ENCODE measurements at regions not wholly inside any gene's neighbourhood (a gene's known extent, or its start where the extent isn't known, plus 50 kb on each side); places are given as distances from the start of the nearest gene placed in this dataset.

DNA sequence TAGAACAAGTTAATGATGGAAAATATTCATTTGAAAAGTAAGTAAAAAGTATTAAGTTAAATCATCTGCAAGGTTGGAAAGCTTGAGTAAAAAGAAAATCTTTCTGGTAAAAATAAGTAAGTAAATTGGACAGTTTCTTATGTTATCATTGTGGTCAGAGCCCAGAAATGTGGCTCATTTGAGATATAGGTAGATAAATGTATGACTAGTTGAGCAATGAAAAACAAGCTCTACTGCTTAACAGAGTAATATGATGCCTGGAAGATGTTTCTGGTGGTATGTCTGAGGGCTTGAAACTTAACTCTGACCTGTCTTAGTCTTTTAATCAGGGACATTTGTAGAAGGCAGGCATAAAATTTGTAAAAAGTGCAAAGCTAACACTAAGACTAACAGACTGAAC lies 444.0 kb downstream of the MFSD1 start:
- no peak overlapping the region for H2AFZ ChIP-seq

DNA sequence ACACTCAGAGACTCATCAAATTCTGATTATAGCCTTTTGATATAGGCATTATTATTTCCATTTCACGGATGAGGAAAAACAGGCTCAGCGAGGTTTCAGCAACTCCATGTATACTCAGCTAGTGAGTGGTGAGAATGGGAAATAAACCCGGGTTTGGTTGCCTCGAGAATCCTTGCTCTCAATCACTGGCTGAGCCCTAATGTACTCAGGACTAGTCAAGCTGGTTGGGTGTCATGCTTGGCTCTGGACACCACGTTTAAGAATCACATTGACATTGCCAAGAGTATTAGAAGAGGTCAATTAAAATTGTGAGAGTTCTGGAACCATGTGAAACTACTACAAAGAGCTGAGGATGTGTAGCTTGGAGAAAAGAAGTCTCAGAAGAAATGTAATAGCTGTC lies 444.5 kb downstream of the MFSD1 start:
- H3K36me3 ChIP-seq (ENCODE audit: control insufficient read depth, insufficient read depth, low read length): no peaks in the 10 kb centered on the region

More for the DNA sequence above, 444.0 kb downstream of the MFSD1 start:
- no peaks in the 10 kb centered on the region for H3K9me3 ChIP-seq (ENCODE audit: control insufficient read depth, low read length)
- H3K9ac ChIP-seq: no peak overlapping the region
- H3K27me3 ChIP-seq (ENCODE audit: control insufficient read depth, insufficient read depth, low read length): no peaks in the 10 kb centered on the region
- H3K79me2 ChIP-seq: no peaks in the 10 kb centered on the region
- TF ChIP-seq, protein P1, sequence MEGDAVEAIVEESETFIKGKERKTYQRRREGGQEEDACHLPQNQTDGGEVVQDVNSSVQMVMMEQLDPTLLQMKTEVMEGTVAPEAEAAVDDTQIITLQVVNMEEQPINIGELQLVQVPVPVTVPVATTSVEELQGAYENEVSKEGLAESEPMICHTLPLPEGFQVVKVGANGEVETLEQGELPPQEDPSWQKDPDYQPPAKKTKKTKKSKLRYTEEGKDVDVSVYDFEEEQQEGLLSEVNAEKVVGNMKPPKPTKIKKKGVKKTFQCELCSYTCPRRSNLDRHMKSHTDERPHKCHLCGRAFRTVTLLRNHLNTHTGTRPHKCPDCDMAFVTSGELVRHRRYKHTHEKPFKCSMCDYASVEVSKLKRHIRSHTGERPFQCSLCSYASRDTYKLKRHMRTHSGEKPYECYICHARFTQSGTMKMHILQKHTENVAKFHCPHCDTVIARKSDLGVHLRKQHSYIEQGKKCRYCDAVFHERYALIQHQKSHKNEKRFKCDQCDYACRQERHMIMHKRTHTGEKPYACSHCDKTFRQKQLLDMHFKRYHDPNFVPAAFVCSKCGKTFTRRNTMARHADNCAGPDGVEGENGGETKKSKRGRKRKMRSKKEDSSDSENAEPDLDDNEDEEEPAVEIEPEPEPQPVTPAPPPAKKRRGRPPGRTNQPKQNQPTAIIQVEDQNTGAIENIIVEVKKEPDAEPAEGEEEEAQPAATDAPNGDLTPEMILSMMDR (IDR thresholded peaks at IDR 0.05): no peak
- no peak overlapping the region for H3K4me3 ChIP-seq (ENCODE audit: low read depth, low read length)
- no peaks in the 10 kb centered on the region for H3K36me3 ChIP-seq (ENCODE audit: control insufficient read depth, insufficient read depth, low read length)
- H3K4me1 ChIP-seq: no peaks in the 10 kb centered on the region
- no peak overlapping the region for H3K4me2 ChIP-seq (ENCODE audit: low read length)
- H3K27ac ChIP-seq: no peak overlapping the region

DNA sequence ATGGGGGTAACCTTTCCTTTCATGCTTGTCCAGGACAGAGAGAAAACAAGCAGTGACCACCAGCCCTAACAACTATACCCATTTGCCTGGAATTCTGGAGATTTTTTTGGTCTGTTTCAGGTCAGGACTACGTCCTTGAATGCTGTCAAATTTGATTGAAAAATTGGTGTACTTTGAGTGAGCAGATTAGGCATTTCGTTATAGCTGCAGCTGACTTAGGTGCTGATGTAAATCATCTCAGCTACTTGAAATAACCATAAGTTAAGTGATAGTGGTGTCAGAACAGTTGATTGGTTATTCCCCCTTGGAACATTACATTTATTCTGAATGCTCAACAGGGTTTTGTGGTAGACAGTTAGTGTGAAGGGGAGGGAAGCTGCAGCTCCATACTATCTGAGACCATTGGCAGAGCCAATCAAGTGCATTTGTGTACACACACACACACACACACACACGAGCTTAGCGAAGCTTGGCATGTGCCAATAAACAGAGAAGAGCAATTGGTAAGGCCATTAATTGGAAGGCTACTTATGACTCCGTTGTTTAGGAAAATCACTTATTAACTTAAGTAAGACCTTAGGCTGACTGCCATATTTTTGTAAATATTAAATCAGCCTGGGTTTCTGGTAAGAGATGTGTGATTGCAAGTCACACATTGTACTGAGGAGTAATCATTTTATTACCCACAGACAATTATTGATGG lies 447.8 kb downstream of the MFSD1 start:
- Histone ChIP-seq H3K9me3 (ENCODE audit: control insufficient read depth, low read length) (no peaks in the 10 kb centered on the region), H3K4me3 (ENCODE audit: low read depth, low read length) (no peak overlapping the region), H3K27me3 (ENCODE audit: control insufficient read depth, insufficient read depth, low read length) (no peaks in the 10 kb centered on the region), H3K4me1 (no peaks in the 10 kb centered on the region), H2AFZ (no peak overlapping the region), H3K36me3 (ENCODE audit: control insufficient read depth, insufficient read depth, low read length) (no peaks in the 10 kb centered on the region), H3K9ac (no peak overlapping the region), H3K4me2 (ENCODE audit: low read length) (no peak overlapping the region), H3K79me2 (no peaks in the 10 kb centered on the region), H3K27ac (no peak overlapping the region)
- TF ChIP-seq, protein P1 (IDR thresholded peaks at IDR 0.05): no peak

More for the DNA sequence above, 444.5 kb downstream of the MFSD1 start:
- no peak overlapping the region for H3K4me3 ChIP-seq (ENCODE audit: low read depth, low read length)
- no peaks in the 10 kb centered on the region for H3K27me3 ChIP-seq (ENCODE audit: control insufficient read depth, insufficient read depth, low read length)
- H2AFZ ChIP-seq: no peak overlapping the region
- TF ChIP-seq, protein P1 (IDR thresholded peaks at IDR 0.05): no peak
- no peak overlapping the region for H3K4me2 ChIP-seq (ENCODE audit: low read length)
- no peak overlapping the region for H3K27ac ChIP-seq
- no peaks in the 10 kb centered on the region for H3K9me3 ChIP-seq (ENCODE audit: control insufficient read depth, low read length)
- H3K4me1 ChIP-seq: no peaks in the 10 kb centered on the region
- no peaks in the 10 kb centered on the region for H3K79me2 ChIP-seq
- no peak overlapping the region for H3K9ac ChIP-seq

DNA sequence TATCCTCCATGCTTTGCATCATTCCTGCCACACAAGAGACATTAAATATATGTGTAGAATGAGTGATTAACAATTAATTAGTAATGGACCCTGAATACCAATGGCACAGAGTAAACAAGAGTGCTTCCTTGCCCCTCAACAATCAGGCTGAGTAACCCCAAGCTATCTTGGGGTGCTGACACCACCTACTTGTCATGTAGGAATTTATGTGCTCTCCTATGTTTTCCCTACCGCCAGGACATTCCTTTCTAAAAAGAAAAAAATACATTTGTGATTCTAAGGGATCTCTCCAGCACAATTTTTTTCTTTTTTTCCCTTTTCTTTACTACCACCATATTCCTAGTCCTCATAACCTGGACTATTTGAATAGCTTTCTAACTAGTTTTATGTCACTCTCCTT lies 449.1 kb downstream of the MFSD1 start:
- Histone ChIP-seq H3K4me1 (no peaks in the 10 kb centered on the region), H3K9me3 (ENCODE audit: control insufficient read depth, low read length) (no peaks in the 10 kb centered on the region), H3K36me3 (ENCODE audit: control insufficient read depth, insufficient read depth, low read length) (no peaks in the 10 kb centered on the region), H3K9ac (no peak overlapping the region), H2AFZ (no peak overlapping the region), H3K79me2 (no peaks in the 10 kb centered on the region), H3K27me3 (ENCODE audit: control insufficient read depth, insufficient read depth, low read length) (no peaks in the 10 kb centered on the region), H3K4me2 (ENCODE audit: low read length) (no peak overlapping the region), H3K4me3 (ENCODE audit: low read depth, low read length) (no peak overlapping the region), H3K27ac (no peak overlapping the region)
- TF ChIP-seq, protein P1 (IDR thresholded peaks at IDR 0.05): no peak

DNA sequence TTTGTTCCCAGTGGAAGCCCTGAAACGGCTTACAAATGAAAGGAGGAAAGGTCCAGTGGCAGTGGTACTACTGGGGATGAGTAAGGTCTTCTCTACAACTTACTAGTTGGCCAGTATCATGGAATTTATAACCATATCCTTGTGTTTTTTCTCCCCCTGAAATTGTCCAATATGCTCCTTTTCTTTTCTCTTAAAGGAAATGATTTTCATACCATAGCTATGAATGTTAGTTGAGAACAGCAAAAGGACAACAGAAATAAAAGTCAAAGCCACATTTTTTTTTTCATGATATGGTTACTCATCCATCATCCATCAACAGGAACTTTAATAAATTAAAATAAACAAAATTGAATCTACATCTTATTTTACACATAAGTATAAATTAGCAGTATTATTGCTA lies 450.4 kb downstream of the MFSD1 start:
- H3K79me2 ChIP-seq: no peaks in the 10 kb centered on the region
- H3K4me1 ChIP-seq: no peaks in the 10 kb centered on the region
- no peak overlapping the region for H3K27ac ChIP-seq
- no peak overlapping the region for H2AFZ ChIP-seq
- H3K9ac ChIP-seq: no peak overlapping the region
- H3K36me3 ChIP-seq (ENCODE audit: control insufficient read depth, insufficient read depth, low read length): no peaks in the 10 kb centered on the region
- no peaks in the 10 kb centered on the region for H3K9me3 ChIP-seq (ENCODE audit: control insufficient read depth, low read length)
- TF ChIP-seq, protein P1 (IDR thresholded peaks at IDR 0.05): no peak
- no peak overlapping the region for H3K4me2 ChIP-seq (ENCODE audit: low read length)
- H3K27me3 ChIP-seq (ENCODE audit: control insufficient read depth, insufficient read depth, low read length): no peaks in the 10 kb centered on the region
- H3K4me3 ChIP-seq (ENCODE audit: low read depth, low read length): no peak overlapping the region

Measured in parathyroid adenoma (tissue), 2 donors.